ENCODE measurements at regions not wholly inside any gene's neighbourhood (a gene's known extent, or its start where the extent isn't known, plus 50 kb on each side); places are given as distances from the start of the nearest gene placed in this dataset.

- Mint-ChIP-seq H3K27me3 (peaks cover 1% of the 10 kb centered on the region), H3K27ac (no peak overlapping the region), H3K4me3 (no peak overlapping the region), H3K4me1 (no peaks in the 10 kb centered on the region), H3K9me3 (no peaks in the 10 kb centered on the region), H3K36me3 (no peaks in the 10 kb centered on the region)
- DNase-seq (ENCODE audit: low spot score in 2 of 2) (no peak), ATAC-seq (ENCODE audit: low read depth) (no peak)
Observed at GRCh38 chr11:27757953-27758352, 57.7 kb upstream of the BDNF start.

GRCh38 chr11:27754035-27755017 is 54.1 kb upstream of the BDNF start:
- no peaks in the 10 kb centered on the region for H3K4me1 Mint-ChIP-seq
- no peak for DNase-seq (ENCODE audit: low spot score in 2 of 2)
- H3K36me3 Mint-ChIP-seq, result no peaks in the 10 kb centered on the region
- no peak for ATAC-seq (ENCODE audit: low read depth)
- no peak overlapping the region for H3K4me3 Mint-ChIP-seq
- H3K27ac Mint-ChIP-seq, result no peak overlapping the region
- peaks cover 4% of the 10 kb centered on the region for H3K27me3 Mint-ChIP-seq
- no peaks in the 10 kb centered on the region for H3K9me3 Mint-ChIP-seq

Measured in memory B cell (primary cell).